ENCODE measurements at regions not wholly inside any gene's neighbourhood (a gene's known extent, or its start where the extent isn't known, plus 50 kb on each side); places are given as distances from the start of the nearest gene placed in this dataset.
"Not testable (repeated sequence)": the region's sequence is repeated elsewhere in the genome, so short reads cannot be mapped to it uniquely, and the experiment has no call there.

DNA sequence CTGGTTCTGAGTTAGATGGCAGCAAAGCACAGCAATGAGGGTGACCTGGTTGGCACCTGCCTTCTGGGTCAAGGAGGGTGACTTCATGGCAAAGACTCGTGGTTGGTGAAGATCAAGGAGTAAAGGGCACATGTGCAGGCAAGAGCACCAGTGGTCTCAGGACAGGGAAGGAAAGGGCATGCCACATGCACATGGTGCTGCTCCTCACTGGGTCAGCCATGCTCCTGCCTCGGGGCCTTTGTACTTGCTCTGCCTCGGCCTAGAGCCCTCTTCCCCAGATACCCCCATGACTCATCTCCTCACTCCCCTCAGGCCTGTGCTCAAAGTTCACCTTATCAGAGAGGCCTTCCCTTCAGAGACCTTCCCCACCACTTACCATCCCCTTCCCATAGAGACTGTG, 106.7 kb upstream of the KDM7A start:
- Mint-ChIP-seq H3K27ac (no peak overlapping the region), H3K4me3 (no peak overlapping the region), H3K9me3 (peaks cover 8% of the 10 kb centered on the region), H3K27me3 (peaks cover 1% of the 10 kb centered on the region), H3K36me3 (ENCODE audit: low read depth) (no peaks in the 10 kb centered on the region), H3K4me1 (no peaks in the 10 kb centered on the region)
- intact Hi-C loops (cut with micrococcal nuclease): no loop called here
- no peak for DNase-seq

DNA sequence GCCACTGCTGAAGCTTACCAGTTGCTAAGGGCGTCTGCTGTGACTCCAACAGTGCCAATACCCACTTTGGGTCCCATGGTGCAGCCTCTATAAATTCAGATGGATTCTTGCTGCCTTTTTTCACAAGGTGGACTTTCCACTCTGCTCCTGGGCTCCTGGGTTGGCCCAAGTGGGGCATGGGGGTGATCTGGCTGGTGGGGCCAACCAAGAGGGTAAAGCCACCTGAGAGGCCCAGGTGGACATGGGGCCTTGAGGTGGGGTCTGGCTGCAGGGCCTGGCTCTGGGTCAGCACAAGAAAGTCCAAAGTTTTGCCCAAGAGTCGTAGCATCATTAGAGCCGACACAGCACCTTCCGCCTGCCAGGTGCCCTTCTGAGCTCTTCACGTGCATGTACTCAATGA, 105.2 kb upstream of the KDM7A start:
- intact Hi-C loops (cut with micrococcal nuclease): no loop called here
- no peak overlapping the region for H3K4me3 Mint-ChIP-seq
- peaks cover 8% of the 10 kb centered on the region for H3K9me3 Mint-ChIP-seq
- no peak overlapping the region for H3K27ac Mint-ChIP-seq
- DNase-seq: no peak
- peaks cover 1% of the 10 kb centered on the region for H3K27me3 Mint-ChIP-seq
- no peaks in the 10 kb centered on the region for H3K4me1 Mint-ChIP-seq
- no peaks in the 10 kb centered on the region for H3K36me3 Mint-ChIP-seq (ENCODE audit: low read depth)

DNA sequence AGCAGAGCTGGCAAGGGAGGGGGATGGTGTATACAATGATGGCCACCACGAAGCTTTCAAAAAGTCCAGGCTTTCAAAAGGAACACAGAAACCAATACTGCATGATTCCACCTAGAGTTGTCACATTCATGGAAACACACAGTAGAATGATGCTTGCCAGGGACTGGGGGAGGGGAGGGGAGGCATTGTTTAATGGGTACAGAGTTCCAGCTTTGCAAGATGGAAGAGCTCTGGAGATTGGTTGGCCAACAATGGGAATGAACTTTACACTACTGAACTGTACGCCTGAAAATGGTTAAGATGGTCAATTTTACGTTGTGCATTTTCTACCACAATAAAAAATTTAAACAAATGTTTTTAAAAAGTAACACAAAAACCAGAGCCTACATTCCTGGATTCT, 104.5 kb upstream of the KDM7A start:
- Mint-ChIP-seq H3K36me3 (ENCODE audit: low read depth) (no peaks in the 10 kb centered on the region), H3K27ac (no peak overlapping the region), H3K4me1 (no peaks in the 10 kb centered on the region), H3K27me3 (peaks cover 1% of the 10 kb centered on the region), H3K4me3 (no peak overlapping the region), H3K9me3 (peaks cover 8% of the 10 kb centered on the region)
- no peak for DNase-seq
- intact Hi-C loops (cut with micrococcal nuclease): no loop called here

DNA sequence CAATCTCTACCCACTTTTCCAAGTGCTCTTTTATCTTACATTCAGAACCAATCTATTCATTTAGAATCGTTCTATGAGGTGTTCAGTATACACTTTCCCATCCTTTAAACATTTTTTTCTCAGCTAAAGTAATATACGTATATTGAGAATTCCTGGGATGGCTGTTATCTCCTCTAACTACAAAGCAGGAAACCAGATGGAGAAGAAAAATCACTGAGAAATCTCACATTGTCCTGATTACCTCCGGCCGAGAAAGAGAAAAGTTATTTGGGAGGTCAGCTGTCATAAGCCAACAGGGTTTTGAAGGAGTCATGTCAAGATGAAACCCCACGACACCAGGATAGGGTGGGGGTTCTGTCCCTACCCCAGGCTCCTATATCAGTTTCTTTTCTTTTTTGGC, 99.2 kb upstream of the KDM7A start:
- no peak overlapping the region for H3K4me3 Mint-ChIP-seq

DNA sequence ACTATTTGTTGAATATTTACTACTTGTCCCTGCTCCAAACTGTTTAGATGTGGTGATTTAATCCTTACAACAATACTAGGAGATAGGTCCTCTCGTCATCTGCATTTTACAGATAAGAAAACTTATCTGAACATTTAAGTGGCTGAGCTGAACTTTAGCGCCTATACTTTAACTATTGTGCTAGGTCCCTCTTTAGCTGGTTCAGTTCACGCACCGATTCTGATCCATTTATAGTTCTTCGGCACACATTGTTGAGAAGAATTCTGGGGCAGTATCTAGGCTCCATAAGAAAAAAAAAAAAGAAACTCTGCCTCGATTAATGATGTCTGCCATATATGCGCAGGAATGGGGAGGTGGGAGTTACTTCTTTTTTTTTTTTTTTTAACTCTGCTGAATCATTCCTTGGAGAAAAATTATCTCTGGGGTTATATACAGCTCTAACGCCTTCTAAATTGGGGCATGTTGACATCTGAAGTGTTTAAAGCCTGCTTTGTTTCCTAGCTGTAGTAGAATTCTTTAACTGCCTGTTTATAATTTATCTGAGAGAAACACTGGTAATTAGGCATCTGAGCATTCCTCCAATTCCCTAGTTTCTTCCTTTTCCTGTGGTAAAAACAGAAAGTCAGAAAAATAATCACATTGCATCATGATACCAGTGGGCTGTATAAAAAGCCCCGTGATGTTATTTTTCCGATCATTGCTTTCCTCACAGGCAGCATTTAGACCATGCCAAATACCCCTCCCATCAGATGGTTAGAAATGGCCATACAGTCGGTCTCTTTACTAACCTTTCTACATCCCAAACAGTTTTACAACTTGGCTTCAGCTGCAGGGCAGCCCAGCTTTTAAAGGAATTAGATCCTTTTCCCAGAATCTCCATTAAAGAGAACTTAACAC, 98.5 kb upstream of the KDM7A start:
- Mint-ChIP-seq H3K27ac (no peak overlapping the region), H3K9me3 (no peaks in the 10 kb centered on the region), H3K4me3 (no peak overlapping the region), H3K4me1 (peaks cover 3% of the 10 kb centered on the region), H3K36me3 (ENCODE audit: low read depth) (no peaks in the 10 kb centered on the region), H3K27me3 (peaks cover 7% of the 10 kb centered on the region)
- intact Hi-C loops (cut with micrococcal nuclease): no loop called here
- no peak for DNase-seq

More for the DNA sequence above, 99.2 kb upstream of the KDM7A start:
- H3K27me3 Mint-ChIP-seq: peaks cover 7% of the 10 kb centered on the region
- H3K4me1 Mint-ChIP-seq: peaks cover 3% of the 10 kb centered on the region
- H3K9me3 Mint-ChIP-seq: no peaks in the 10 kb centered on the region
- H3K27ac Mint-ChIP-seq: no peak overlapping the region
- intact Hi-C loops (cut with micrococcal nuclease): no loop called here
- no peaks in the 10 kb centered on the region for H3K36me3 Mint-ChIP-seq (ENCODE audit: low read depth)
- no peak for DNase-seq

DNA sequence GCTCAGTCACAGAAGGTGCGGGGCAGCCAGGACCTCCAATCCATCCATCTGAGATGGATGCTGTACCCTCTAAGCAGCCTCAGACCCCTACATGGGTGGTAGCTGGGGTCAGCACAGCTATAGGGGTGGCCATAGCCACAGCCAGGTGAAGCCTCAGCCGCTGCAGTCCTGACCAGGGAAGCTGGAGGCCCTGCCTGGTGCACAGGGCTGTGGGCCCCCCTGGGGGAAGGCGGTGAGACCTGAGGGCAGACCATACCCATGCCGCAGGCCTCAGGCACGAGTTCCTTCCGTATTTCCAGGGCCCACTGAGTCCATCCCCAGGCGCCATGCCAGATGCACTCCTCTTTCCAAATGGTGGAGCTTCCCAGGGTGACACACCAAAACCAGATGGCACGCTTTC, 96.6 kb upstream of the KDM7A start:
- H3K4me1 Mint-ChIP-seq: peaks cover 7% of the 10 kb centered on the region
- intact Hi-C loops (cut with micrococcal nuclease): no loop called here
- no peak overlapping the region for H3K27ac Mint-ChIP-seq
- no peak for DNase-seq
- peaks cover 7% of the 10 kb centered on the region for H3K27me3 Mint-ChIP-seq
- H3K36me3 Mint-ChIP-seq (ENCODE audit: low read depth): no peaks in the 10 kb centered on the region
- no peak overlapping the region for H3K4me3 Mint-ChIP-seq
- no peaks in the 10 kb centered on the region for H3K9me3 Mint-ChIP-seq

DNA sequence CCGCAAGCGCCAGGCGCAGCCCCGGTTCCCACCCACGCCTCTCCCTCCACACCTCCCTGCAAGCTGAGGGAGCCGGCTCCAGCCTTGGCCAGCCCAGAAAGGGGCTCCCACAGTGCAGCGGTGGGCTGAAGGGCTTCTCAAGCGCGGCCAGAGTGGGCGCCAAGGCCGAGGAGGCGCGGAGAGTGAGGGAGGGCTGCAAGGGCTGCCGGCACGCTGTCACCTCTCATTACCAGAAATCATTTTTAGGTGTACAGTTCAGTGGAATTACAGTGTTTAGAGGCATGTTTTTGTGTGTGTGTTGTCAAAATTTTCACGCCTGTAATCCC, 94.8 kb upstream of the KDM7A start:
- H3K4me3 Mint-ChIP-seq; intact Hi-C loops (cut with micrococcal nuclease); DNase-seq; H3K36me3 Mint-ChIP-seq (ENCODE audit: low read depth); H3K27me3 Mint-ChIP-seq; H3K27ac Mint-ChIP-seq; H3K9me3 Mint-ChIP-seq: not testable (repeated sequence)
- peaks cover 12% of the 10 kb centered on the region for H3K4me1 Mint-ChIP-seq

DNA sequence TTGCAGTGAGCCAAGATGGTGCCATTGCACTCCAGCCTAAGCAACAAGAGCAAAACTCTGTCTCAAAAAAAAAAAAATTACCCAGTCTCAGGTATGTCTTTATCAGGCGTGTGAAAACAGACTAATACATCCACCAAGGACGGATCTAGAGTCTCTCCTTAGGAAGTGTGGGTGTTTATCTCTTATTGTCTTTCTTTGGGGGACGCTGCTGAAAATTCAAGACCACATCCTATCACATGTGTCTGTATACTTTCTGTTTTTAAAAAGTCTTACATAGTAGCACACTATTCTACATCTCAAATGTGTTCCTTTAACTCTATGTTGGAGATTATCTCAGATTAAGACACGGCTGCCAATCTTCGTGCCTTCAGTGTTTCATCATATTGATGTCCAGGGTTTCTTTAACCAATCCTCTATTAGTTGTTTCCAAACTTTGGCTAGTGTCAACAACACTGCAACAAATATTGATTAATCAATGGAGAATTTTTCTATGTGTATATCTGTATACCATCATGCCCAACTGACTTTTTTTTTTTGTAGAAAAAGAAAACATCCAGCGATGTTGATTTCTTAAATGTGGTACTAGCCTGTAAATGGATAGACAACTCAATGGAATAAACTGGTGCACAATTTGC, 92.3 kb upstream of the KDM7A start:
- Mint-ChIP-seq H3K27ac (no peak overlapping the region), H3K4me3 (peak overlapping the region; percentile 5)

DNA sequence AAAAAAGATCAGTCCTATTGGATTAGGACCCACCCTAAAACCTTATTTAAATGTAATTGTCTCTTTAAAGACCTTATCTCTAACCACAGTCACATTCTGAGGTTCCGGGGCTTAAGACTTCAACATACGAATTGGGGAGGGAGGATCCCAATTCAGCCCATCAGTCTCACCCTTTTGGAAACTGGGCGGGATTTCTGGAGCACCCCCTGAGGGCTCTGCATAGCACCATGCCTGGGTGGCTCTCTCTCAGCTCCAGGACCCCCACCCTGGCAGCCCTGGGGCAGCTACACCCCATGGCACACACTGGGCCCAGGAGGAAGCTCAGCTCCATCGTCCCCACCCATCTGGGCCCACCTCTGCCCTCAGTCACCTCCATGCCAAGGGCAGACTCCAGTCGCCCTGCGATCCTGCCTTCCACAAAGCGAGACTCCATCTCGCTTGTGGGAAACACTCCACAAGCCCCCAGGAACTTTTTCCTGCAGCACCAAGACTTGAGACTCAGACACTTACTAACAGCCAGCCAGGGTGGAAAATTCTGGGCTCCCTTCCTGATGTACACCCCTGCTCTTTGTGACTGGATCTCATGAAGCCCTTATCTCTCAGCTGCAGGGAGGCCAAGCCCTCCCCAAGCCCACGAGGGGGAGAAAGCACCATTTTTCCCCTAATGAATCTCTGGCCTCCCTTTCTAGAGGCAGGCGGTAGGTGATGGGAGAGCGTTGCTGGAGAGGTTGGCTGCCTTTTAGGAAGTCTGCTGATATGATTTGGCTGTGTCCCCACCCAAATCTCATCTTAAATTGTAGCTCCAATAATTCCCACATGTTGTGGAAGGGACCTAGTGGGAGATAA, 90.8 kb upstream of the KDM7A start:
- no peak overlapping the region for H3K4me3 Mint-ChIP-seq
- no peaks in the 10 kb centered on the region for H3K9me3 Mint-ChIP-seq
- DNase-seq: no peak
- no peaks in the 10 kb centered on the region for H3K27me3 Mint-ChIP-seq
- no peak overlapping the region for H3K27ac Mint-ChIP-seq
- intact Hi-C loops (cut with micrococcal nuclease): no loop called here
- H3K4me1 Mint-ChIP-seq: peaks cover 26% of the 10 kb centered on the region
- peaks cover 1% of the 10 kb centered on the region for H3K36me3 Mint-ChIP-seq (ENCODE audit: low read depth)

More for the DNA sequence above, 92.3 kb upstream of the KDM7A start:
- Mint-ChIP-seq H3K36me3 (ENCODE audit: low read depth) (peaks cover 1% of the 10 kb centered on the region), H3K4me1 (peaks cover 13% of the 10 kb centered on the region), H3K9me3 (no peaks in the 10 kb centered on the region), H3K27me3 (peaks cover under 1% of the 10 kb centered on the region)
- intact Hi-C loops (cut with micrococcal nuclease): no loop called here
- DNase-seq: no peak

DNA sequence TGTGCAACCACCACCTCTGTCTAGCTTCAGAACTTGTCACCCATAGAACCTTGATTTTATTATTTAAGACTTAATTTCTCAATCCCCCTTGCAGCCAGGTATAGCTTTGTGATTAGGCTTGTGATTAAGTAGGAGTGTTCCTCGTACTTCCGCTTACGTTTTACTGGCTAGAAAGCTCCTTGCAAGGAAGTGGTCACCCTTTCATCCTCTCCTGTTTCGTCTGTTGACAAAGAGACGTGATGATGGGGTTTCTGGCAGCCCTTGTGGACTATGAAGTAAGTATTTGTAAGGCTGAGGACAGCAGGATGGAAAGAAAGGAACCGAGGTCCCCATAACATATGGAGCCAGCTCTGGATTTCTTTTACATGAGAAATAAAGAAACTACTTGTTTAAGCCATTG, 86.5 kb upstream of the KDM7A start:
- H3K27me3 Mint-ChIP-seq: peaks cover 4% of the 10 kb centered on the region
- H3K4me3 Mint-ChIP-seq: peak overlapping the region; percentile 39
- DNase-seq: peak; percentile 86
- intact Hi-C loops (cut with micrococcal nuclease): loop anchor here (1.0 to 5.0 kb wide), 2 partner anchors 39 to 88 kb away; no protein-coding TSS in a partner anchor
- peaks cover 1% of the 10 kb centered on the region for H3K36me3 Mint-ChIP-seq (ENCODE audit: low read depth)
- peak overlapping the region; percentile 79 for H3K27ac Mint-ChIP-seq
- peaks cover 44% of the 10 kb centered on the region for H3K4me1 Mint-ChIP-seq
- no peaks in the 10 kb centered on the region for H3K9me3 Mint-ChIP-seq

DNA sequence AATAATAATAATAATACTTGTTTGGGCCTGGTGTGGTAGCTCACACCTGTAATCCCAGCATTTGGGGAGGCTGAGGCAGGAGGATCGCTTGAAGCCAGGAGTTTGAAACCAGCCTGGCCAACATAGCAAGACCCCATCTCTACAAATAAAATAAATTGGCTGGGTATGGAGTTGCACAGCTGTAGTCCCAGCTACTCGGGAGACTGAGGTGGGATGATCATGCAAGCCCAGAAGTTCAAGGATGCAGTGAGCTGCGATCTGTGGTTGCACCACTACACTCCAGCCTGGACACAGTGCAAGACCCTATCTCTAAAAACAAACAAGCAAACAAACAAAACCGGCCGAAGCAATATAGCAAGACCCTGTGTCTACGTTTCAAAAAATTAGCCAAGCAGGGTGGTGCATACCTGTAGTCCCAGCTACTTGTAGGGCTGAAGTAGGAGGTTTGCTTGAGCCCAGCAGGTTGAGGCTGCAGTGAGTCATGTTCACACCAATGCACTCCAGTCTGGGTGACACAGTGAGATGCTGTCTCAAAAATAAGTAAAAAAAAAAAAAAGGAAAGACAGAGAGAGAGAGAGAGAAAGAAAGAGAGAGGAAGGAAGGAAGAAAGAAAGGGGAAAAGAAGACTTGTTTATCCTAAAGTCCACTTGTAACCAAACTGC, 85.6 kb upstream of the KDM7A start:
- Mint-ChIP-seq H3K4me1 (peaks cover 42% of the 10 kb centered on the region), H3K9me3 (peaks cover 2% of the 10 kb centered on the region), H3K27ac (peak overlapping the region; percentile 85), H3K4me3 (peak overlapping the region; percentile 39), H3K36me3 (ENCODE audit: low read depth) (peaks cover 2% of the 10 kb centered on the region), H3K27me3 (peaks cover 4% of the 10 kb centered on the region)
- intact Hi-C loops (cut with micrococcal nuclease): loop anchor here (5.0 kb wide), 1 partner anchor 40 kb away; no protein-coding TSS in a partner anchor
- no peak for DNase-seq

DNA sequence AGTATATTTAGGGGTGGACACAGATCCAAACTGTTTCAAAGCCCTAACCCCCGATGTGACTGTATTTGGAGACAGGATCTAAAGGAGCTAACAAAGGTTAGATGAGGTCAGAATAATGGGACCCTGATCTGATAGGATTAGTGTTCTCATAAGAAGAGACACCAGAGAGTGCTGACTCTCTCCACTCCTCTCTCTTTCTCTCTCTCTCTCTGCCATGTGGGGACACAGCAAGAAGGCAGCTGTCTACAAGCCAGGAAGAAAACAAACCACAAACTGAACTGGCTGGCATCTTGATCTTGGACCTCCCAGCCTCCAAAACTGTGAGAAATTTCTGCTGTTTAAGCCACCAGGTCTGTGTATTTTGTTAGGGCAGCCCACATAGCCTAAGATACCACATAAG, 84.7 kb upstream of the KDM7A start:
- Mint-ChIP-seq H3K27ac (peak overlapping the region; percentile 66), H3K9me3 (peaks cover 7% of the 10 kb centered on the region), H3K4me1 (peaks cover 38% of the 10 kb centered on the region), H3K27me3 (peaks cover 4% of the 10 kb centered on the region), H3K36me3 (ENCODE audit: low read depth) (peaks cover 6% of the 10 kb centered on the region), H3K4me3 (no peak overlapping the region)
- intact Hi-C loops (cut with micrococcal nuclease): loop anchor here (5.0 kb wide), 1 partner anchor 41 kb away; no protein-coding TSS in a partner anchor
- no peak for DNase-seq

DNA sequence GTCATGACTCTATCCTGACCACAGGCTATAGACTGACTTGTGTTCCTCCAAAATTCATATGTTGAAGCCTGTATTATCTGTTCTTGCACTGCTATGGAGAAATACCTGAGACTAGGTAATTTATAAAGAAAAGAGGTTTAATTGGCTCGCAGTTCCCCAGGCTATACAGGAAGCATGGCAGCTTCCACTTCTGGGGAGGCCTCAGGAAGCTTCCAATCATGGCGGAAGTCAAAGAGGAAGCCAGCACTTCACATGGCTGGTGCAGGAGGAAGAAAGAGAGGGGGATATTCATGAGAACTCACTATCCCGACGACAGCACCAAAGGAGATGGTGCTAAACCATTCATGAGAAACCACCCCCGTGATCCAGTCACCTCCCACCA, 84.3 kb upstream of the KDM7A start:
- Mint-ChIP-seq H3K36me3 (ENCODE audit: low read depth) (peaks cover 6% of the 10 kb centered on the region), H3K27ac (no peak overlapping the region), H3K4me1 (peaks cover 38% of the 10 kb centered on the region), H3K4me3 (no peak overlapping the region), H3K9me3 (peaks cover 7% of the 10 kb centered on the region), H3K27me3 (peaks cover 4% of the 10 kb centered on the region)
- DNase-seq: no peak
- intact Hi-C loops (cut with micrococcal nuclease): loop anchor here (5.0 kb wide), 1 partner anchor 41 kb away; no protein-coding TSS in a partner anchor
